Stomach (tissue), 8 donors: ENCODE measurements at regions not wholly inside any gene's neighbourhood (a gene's known extent, or its start where the extent isn't known, plus 50 kb on each side); places are given as distances from the start of the nearest gene placed in this dataset.

Experiments
- DNase-seq, 2 donors: peaks; one replicate each; pipeline versions ENCODE4 v3.0.0 to v3.0.0-alpha.2; 2013 to 2019
- H3K27ac ChIP-seq, 5 donors: fragments of 200-600 bp in 4 of 5; sonication (generic) in 4 of 5; one replicate each; pipeline ENCODE4 v1.5.1; 2013 to 2019; ENCODE audit warnings: mild to moderate bottlenecking in 1 of 5, moderate library complexity in 1 of 5
- H3K27me3 ChIP-seq, 3 donors: fragments of 200-600 bp; sonication (generic); one replicate each; pipeline ENCODE4 v1.5.1; 2017 to 2019; ENCODE audit warnings: mixed run types in 1 of 3
- H3K36me3 ChIP-seq, 4 donors: fragments of 200-600 bp; sonication (generic); 1 replicate in 3 of 4; 2 replicates in 1 of 4; pipeline ENCODE4 v1.5.1; 2016 to 2019
- H3K4me1 ChIP-seq, 4 donors: fragments of 200-600 bp; sonication (generic); one replicate each; pipeline ENCODE4 v1.5.1; 2016 to 2019
- H3K4me3 ChIP-seq, 4 donors: fragments of 200-600 bp; sonication (generic) in 3 of 4; one replicate each; pipeline ENCODE4 v1.5.1; 2016 to 2019; ENCODE audit warnings: mild to moderate bottlenecking in 1 of 4
- H3K9me3 ChIP-seq, 4 donors: fragments of 200-600 bp; sonication (generic); one replicate each; pipeline ENCODE4 v1.5.1; 2016 to 2019
- CTCF ChIP-seq, 7 experiments: fragments of 450-650 bp in 4 of 7; fragments of 200-600 bp in 3 of 7; sonication (generic) in 3 of 7; IDR thresholded peaks; one replicate each; pipeline ENCODE4 v1.5.1; 2016 to 2019; ENCODE audit warnings: antibody characterized with exemption in 7 of 7, control low read depth in 2 of 7, mild to moderate bottlenecking in 1 of 7
- EP300 ChIP-seq: sonication (generic); formaldehyde crosslinking; IDR thresholded peaks from one replicate; pipeline ENCODE4 v1.6.1; 2017; ENCODE audit warnings: antibody characterized with exemption
- POLR2A ChIP-seq, 4 donors: fragments of 450-650 bp; IDR thresholded peaks; one replicate each; pipeline ENCODE4 v1.6.1; 2016; ENCODE audit warnings: antibody characterized with exemption in 4 of 4, control low read depth in 2 of 4, mild to moderate bottlenecking in 1 of 4, moderate library complexity in 1 of 4
- POLR2AphosphoS5 ChIP-seq, 3 donors: sonication (generic); formaldehyde crosslinking; IDR thresholded peaks; one replicate each; pipeline ENCODE4 v1.6.1; 2016; ENCODE audit warnings: antibody characterized with exemption in 3 of 3
- WGBS, 5 donors: extraction: QIAGEN DNeasy Blood & Tissue Kit in 3 of 5; methylation state at CpG; one replicate each; pipeline versions ENCODE4 v1.1.5 to v1.1.7; 2013 to 2018; 5-methylcytosine and 5-hydroxymethylcytosine counted together
- intact Hi-C: fragments of 100-400 bp; cut with DNase I; formaldehyde crosslinking; loops from one replicate; pipeline ENCODE4 v1.15.1; 2023; ENCODE audit warnings: low total_unique reads
- donor health status: healthy with polysubstance abuse.
- donor health status: Bipolar disorder and iron deficiency.
- donor health status: healthy.

GRCh38 chr13:31588893-31589292, 150.4 kb upstream of the RXFP2 start:
- TF ChIP-seq EP300 (no peak), CTCF (IDR thresholded peaks at IDR 0.05) (no peak), POLR2AphosphoS5 (IDR thresholded peaks at IDR 0.05) (no peak), POLR2A (IDR thresholded peaks at IDR 0.05) (no peak)
- H3K27me3 ChIP-seq = no peaks in the 10 kb centered on the region

GRCh38 chr13:31591642-31592233, 147.6 kb upstream of the RXFP2 start:
- no peak for DNase-seq
- Histone ChIP-seq H3K27me3 (no peaks in the 10 kb centered on the region), H3K9me3 (no peaks in the 10 kb centered on the region), H3K36me3 (no peaks in the 10 kb centered on the region), H3K27ac (no peak overlapping the region), H3K4me3 (no peak overlapping the region), H3K4me1 (no peaks in the 10 kb centered on the region)
- TF ChIP-seq POLR2AphosphoS5 (IDR thresholded peaks at IDR 0.05) (no peak), CTCF (IDR thresholded peaks at IDR 0.05) (no peak), POLR2A (IDR thresholded peaks at IDR 0.05) (no peak), EP300 (no peak)
- intact Hi-C loops = no loop called here
- 20 to 40% (median 31%) methylated on average over 4 of the region's 4 CpGs for WGBS, 5 donors

More at GRCh38 chr13:31588893-31589292, 150.4 kb upstream of the RXFP2 start:
- Histone ChIP-seq H3K27ac (no peak overlapping the region), H3K4me3 (no peak overlapping the region), H3K36me3 (no peaks in the 10 kb centered on the region), H3K9me3 (peaks cover 0 to 7% (median 3%) of the 10 kb centered on the region in 4 donors), H3K4me1 (no peaks in the 10 kb centered on the region)
- peak in 1 of 2 donors; percentile 3 for DNase-seq
- intact Hi-C loops = no loop called here
- WGBS, 5 donors = 39 to 60% (median 54%) methylated on average over 1 of the region's 1 CpG

GRCh38 chr13:31594056-31594455, 145.3 kb upstream of the RXFP2 start:
- H3K9me3 ChIP-seq = no peaks in the 10 kb centered on the region
- H3K4me1 ChIP-seq = no peaks in the 10 kb centered on the region
- H3K4me3 ChIP-seq = no peak overlapping the region
- intact Hi-C loops = no loop called here
- TF ChIP-seq CTCF (IDR thresholded peaks at IDR 0.05) (no peak), EP300 (no peak), POLR2AphosphoS5 (IDR thresholded peaks at IDR 0.05) (no peak), POLR2A (IDR thresholded peaks at IDR 0.05) (no peak)
- no peak for DNase-seq
- WGBS, 5 donors = 91 to 94% (median 93%) methylated on average over 5 of the region's 5 CpGs
- H3K36me3 ChIP-seq = no peaks in the 10 kb centered on the region
- H3K27me3 ChIP-seq = no peaks in the 10 kb centered on the region
- H3K27ac ChIP-seq = no peak overlapping the region

- no peaks in the 10 kb centered on the region for H3K9me3 ChIP-seq
- DNase-seq = peak in 1 of 2 donors; percentile 16
- no peak overlapping the region for H3K4me3 ChIP-seq
- no peaks in the 10 kb centered on the region for H3K27me3 ChIP-seq
- H3K4me1 ChIP-seq = no peaks in the 10 kb centered on the region
- H3K27ac ChIP-seq = no peak overlapping the region
- intact Hi-C loops = no loop called here
- TF ChIP-seq EP300 (no peak), POLR2AphosphoS5 (IDR thresholded peaks at IDR 0.05) (no peak), CTCF (IDR thresholded peaks at IDR 0.05) (no peak), POLR2A (IDR thresholded peaks at IDR 0.05) (no peak)
- 53 to 75% (median 63%) methylated on average over 2 of the region's 2 CpGs for WGBS, 5 donors
- H3K36me3 ChIP-seq = no peaks in the 10 kb centered on the region
Observed at GRCh38 chr13:31595563-31595962, 143.8 kb upstream of the RXFP2 start.
